Amniotic stem cell (primary cell): ENCODE measurements at regions not wholly inside any gene's neighbourhood (a gene's known extent, or its start where the extent isn't known, plus 50 kb on each side); places are given as distances from the start of the nearest gene placed in this dataset.

ENCODE experiments used
- DNase-seq: peaks from one replicate; lab custom pipeline; 2025; lab: John Stamatoyannopoulos, UW

GRCh38 chr6:84525907-84526306 lies 238.5 kb downstream of the TBX18 start:
- DNase-seq, result no peak

DNA sequence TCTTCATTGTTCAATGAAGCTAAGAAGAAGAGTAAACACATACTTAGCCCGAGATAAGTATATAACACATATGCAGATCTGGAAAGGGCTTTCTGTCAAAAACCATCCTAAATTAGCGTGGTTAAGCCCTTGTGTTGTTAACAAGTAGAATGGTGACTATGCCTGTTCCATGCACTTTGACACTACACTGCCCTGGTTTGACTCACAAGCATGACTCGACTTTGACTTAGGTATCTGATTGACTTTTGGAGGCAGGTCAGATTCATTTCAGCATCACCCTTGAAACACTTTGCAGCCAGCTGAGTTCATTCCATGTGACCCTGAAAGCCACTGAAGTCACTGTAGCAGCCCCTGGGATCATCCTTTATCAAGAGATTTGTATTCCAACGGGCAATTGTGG lies 239.8 kb downstream of the TBX18 start:
- no peak for DNase-seq

- DNase-seq, result peak; percentile 22
Observed at GRCh38 chr6:84522135-84522549, 242.3 kb downstream of the TBX18 start.

- DNase-seq, result no peak
Observed at GRCh38 chr6:84521511-84521910, 242.9 kb downstream of the TBX18 start.

GRCh38 chr6:84517741-84518530 lies 246.5 kb downstream of the TBX18 start:
- no peak for DNase-seq

DNA sequence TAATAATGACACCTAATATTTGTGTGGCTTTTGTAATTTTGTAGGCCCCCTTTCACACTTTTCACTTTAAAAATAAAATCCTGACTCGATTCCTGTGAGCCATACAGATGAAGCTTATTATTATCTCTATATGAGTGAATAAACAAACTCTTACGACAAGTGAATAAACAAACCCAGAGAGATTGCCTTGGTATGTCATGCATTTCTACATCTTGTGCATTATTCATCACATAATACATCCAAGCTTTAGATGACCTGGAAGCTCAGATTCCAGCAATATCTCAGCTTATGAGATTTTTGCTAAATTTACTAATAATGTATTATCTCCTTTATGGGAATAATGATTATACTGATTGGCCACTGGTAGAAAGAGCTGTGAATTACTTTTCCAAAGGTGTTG lies 248.2 kb downstream of the TBX18 start:
- no peak for DNase-seq

DNA sequence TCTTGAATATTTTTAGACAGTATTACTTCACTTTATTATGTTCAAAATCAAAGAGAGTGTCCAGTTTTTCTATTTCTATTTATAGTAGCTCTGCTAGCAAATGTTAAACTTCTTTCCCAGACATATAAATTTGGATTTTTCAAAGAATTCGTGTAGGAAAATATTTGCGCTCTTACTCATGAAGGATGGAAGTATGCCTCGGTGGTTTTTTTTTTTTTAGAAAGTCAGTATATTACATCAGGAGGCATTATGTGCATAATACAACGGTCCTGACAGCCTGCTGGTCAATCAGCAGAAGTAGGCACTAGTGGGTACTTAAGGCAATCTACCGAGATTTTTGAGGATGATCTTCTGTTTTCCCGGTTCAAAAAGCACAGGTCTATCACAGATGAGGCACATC lies 249.3 kb downstream of the TBX18 start:
- DNase-seq, result no peak

DNA sequence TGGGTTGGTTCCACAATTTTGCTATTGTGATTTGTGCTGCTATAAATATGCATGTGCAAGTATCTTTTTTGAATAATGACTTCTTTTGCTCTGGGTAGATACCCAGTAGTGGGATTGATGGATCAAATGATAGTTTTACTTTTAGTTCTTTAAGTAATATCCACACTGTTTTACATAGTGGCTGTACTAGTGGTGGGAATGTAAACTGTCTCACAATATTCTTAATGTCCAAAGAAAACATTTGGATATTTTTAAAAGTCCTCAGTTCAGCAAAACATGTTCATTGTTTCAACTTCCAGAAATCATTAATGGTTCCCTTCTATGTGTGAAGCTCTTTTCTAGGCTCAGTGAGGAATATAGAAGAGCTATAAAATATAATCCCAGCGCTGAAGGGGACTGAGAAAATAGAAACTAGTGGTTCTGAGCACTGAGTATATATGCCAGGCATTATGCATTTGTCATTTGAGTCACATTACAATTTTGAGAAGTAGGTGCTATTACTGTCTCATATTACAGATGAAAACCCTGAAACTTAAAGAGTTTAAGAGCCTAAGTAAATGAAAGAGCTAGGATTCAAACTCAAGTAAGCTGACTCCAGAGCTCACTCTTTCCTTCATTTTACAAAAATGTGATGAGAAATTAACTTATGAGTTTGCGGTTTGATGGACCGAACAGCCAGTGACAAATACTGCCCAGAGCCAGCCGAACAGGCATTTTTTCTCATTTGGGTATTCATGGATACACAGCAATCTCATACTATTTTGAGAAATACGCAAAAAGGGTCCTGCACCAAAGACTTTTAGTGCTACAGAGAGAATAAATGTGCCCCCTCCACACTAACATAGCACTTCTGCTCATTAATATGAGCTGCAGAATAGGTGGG lies 250.1 kb downstream of the TBX18 start:
- DNase-seq, result no peak

DNA sequence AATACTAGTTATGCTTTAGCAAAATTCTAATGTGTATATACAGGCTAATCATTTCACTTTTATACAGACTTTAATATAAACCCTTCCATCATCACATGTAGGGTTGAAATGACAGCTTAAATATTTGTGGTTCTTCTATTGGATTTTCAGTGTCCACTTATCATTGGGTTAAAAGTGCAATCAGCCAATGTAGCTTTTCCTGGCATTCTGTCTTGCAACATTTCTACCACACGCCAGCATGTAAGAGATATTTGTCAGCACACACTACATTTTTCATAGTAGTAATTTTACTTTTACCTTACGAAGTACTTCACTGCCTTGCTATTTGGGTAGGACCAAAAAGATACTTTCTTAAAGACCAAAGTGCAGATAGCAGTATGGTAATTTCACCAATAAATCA lies 252.0 kb downstream of the TBX18 start:
- no peak for DNase-seq

DNA sequence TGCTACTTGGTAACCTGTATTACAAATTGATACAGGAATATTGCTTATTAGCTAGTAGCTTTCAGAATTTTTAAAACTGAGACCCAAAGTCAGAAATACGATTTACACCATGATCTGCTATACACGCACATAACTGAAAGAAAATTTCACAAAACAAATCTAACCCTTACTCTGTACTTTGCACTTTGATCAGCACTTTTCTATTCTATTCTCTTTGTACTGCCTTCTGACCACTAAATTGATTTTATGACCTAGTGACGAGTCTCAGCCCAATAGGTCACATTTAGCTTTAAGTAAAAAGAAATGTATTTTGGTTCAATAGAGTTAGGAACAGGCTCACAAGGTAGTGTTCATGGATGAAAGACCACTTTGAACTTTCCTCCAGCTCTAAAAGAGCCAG lies 252.5 kb downstream of the TBX18 start:
- DNase-seq, result no peak

GRCh38 chr6:84508981-84509380 lies 255.4 kb downstream of the TBX18 start:
- no peak for DNase-seq

DNA sequence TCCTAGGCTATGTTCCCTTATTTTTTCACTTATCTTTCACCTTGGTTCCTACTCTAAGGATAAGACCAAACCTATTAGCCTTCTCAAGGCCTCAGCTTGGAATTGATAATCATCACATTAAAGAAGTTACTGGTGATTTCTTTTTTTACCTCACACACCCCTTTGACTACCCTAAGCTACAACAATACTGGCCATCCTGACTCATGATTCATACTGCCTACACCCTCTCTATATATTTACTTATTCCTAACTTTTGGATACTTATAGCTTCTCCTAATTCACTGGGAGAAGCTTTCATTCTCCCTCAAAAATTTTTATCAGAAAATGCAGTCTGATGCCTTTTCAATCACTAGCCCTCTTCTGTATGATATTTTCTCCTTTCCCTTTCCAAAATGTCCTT lies 256.1 kb downstream of the TBX18 start:
- DNase-seq, result no peak

DNA sequence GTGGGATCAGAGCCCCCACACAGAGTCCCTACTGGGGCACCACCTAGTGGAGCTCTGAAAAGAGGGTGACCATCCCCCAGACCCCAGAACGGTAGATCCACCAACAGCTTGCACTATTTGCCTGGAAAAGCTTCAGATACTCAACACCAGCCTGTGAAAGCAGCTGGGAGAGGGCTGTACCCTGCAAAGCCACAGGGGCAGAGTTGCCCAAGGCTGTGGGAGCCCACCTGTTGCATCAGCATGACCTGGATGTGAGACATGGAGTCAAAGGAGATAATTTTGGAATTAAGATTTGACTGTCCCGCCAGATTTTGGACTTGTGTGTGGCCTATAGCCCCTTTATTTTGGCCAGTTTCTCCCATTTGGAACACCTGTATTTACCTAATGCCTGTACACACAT lies 260.4 kb downstream of the TBX18 start:
- DNase-seq, result no peak

GRCh38 chr6:84501315-84501714 lies 263.1 kb downstream of the TBX18 start:
- no peak for DNase-seq

DNA sequence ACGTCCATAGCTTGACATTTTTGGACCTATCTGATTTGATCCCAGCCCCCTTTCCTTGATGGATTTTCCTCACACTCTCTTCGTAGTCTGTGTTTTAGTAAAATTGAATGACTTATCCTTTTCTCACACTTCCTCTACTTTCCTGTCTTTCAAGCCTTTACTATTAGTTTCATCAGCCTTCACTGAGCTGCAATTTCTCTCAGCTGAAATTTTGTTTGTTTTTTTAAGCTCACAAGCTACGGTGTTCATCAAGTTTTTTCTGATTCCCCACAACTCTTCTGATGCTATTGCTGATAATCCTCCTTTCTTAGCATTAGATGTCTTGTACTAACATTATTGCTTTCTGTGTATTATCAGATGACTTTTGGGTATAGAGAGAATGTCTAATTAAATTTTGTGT lies 263.7 kb downstream of the TBX18 start:
- DNase-seq, result no peak

DNA sequence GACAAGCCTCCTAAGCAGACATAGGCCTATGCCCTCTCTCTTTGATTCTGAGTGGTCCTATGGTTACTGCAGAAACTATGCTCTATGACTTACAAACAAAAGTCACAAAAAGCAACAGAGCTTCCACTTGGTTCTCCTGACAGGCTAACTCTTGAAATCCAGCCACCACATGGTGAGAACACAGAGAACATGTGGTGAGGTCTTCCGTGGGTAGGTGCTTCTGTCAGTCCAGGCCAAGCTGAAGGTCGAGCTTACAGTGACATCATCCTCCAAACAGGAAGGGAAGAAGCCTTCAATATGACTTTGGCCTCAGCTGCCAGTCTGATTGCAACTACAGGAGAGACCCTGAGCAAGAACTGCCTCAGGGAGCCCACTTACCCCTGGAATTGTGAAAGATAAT lies 265.5 kb downstream of the TBX18 start:
- no peak for DNase-seq

- DNase-seq, result no peak
Observed at GRCh38 chr6:84492241-84493165, 265.1 kb upstream of the CEP162 start.

DNA sequence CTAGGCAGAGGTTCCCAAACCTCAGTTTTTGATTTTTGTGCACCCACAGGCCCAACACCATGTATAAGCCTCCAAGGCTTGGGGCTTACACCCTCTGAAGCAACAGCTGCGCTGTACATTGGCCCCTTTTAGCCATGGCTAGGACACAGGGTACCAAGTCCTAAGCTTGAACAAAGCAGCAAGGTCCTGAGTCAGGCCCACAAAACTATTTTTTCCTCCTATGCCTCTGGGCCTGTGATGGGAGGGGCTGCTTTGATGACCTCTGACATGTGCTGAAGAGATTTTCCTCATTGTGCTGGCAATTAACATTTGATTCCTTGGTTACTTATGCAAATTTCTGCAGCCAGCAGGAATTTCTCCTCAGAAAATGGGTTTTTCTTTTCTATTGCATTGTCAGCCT lies 262.2 kb upstream of the CEP162 start:
- DNase-seq, result no peak

- DNase-seq, result no peak
Observed at GRCh38 chr6:84486526-84486925, 259.1 kb upstream of the CEP162 start.

GRCh38 chr6:84469144-84469543 lies 241.7 kb upstream of the CEP162 start:
- no peak for DNase-seq

GRCh38 chr6:84467296-84467695 lies 239.9 kb upstream of the CEP162 start:
- no peak for DNase-seq

DNA sequence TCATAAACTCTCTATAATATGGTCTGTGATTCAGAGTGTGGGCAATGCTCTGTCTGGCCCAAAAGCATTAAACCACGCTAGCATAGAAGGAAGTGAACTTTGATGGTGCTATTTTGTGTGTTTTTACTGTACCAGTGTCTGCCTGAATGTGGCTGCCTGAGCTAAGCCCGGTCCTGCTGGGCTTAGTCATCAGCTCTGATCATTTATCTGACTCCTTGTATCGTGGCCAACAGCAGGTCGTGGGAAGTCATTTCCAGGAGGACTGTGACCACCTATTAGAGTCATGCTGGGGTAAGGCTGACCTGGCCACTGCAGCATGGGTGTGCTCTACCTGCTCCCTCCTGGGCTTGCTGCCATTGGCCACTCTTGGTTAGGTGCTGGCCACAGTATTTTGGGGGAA lies 239.1 kb upstream of the CEP162 start:
- no peak for DNase-seq
